ENCODE measurements at regions not wholly inside any gene's neighbourhood (a gene's known extent, or its start where the extent isn't known, plus 50 kb on each side); places are given as distances from the start of the nearest gene placed in this dataset.

DNA sequence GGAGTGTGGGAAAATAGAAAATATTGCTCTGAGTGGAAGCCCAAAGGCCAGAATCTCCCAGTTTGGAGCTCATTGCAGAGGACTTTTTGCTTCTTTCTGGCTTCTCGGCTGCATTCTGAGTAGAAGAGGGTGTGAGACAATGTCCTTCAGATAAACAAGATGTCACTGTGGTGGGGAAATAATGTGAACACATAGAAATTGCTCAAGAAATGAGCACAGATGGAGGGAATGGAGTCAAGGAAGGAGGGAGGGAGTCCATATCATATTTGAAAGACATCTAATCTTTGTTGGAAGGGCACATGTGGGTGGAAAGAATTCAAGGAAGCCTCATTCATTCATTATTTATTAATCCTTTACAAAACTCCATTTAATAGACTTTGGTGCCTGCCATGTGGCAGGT, 145.3 kb downstream of the FAM43A start:
- TF ChIP-seq SIN3A (IDR thresholded peaks at IDR 0.05; ENCODE audit: borderline replicate concordance, insufficient read depth, low read length) (no peak), TAF1 (IDR thresholded peaks at IDR 0.05; ENCODE audit: borderline replicate concordance, insufficient read depth, low read length) (no peak), POLR2AphosphoS5 (IDR thresholded peaks at IDR 0.05; ENCODE audit: low read depth, low read length) (no peak), FOXP2 (optimal IDR thresholded peaks at IDR 0.05; ENCODE audit: borderline replicate concordance, extremely low read depth, extremely low read length, insufficient read depth) (no peak)
- TF ChIP-seq, protein P1, sequence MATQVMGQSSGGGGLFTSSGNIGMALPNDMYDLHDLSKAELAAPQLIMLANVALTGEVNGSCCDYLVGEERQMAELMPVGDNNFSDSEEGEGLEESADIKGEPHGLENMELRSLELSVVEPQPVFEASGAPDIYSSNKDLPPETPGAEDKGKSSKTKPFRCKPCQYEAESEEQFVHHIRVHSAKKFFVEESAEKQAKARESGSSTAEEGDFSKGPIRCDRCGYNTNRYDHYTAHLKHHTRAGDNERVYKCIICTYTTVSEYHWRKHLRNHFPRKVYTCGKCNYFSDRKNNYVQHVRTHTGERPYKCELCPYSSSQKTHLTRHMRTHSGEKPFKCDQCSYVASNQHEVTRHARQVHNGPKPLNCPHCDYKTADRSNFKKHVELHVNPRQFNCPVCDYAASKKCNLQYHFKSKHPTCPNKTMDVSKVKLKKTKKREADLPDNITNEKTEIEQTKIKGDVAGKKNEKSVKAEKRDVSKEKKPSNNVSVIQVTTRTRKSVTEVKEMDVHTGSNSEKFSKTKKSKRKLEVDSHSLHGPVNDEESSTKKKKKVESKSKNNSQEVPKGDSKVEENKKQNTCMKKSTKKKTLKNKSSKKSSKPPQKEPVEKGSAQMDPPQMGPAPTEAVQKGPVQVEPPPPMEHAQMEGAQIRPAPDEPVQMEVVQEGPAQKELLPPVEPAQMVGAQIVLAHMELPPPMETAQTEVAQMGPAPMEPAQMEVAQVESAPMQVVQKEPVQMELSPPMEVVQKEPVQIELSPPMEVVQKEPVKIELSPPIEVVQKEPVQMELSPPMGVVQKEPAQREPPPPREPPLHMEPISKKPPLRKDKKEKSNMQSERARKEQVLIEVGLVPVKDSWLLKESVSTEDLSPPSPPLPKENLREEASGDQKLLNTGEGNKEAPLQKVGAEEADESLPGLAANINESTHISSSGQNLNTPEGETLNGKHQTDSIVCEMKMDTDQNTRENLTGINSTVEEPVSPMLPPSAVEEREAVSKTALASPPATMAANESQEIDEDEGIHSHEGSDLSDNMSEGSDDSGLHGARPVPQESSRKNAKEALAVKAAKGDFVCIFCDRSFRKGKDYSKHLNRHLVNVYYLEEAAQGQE (IDR thresholded peaks at IDR 0.05; ENCODE audit: insufficient read depth in 1 of 2, low read depth in 2 of 2, low read length in 2 of 2) = no peak

DNA sequence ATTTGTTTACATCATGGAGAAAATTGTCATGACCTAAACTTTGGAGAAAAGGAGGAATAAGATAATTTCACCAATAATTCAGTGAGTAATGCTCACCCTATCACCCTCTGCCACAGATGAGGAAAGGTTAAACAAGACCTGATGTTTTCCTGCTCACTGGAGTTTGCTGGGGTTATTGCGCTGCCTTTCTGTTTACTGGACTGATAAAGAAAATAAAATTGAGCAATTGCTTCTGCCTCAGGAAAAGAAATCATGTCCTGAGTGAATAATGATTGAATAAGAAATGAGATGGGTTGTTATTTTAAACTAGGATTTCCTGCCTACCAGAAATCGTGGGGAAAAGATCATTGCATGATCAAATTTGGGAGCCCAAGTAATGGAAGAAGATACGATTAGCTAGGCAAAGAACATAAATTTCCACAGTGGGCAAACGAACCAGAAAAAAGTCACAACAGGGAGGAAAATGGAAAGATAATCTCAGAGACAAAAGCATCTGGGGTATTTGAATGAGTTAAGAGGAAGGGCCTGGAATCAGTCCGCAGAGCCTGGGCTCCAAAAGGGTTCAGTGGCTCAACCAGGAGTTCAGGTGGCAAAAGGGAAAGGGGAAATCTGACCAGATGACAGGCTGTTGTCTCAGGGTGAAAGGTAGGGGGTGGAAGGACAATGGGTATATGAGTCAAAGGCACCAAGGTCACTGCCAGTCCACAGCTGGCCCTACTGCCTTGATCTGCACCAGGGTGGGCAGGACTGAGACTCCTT, 146.8 kb downstream of the FAM43A start:
- TF ChIP-seq, protein P1 (IDR thresholded peaks at IDR 0.05; ENCODE audit: insufficient read depth in 1 of 2, low read depth in 2 of 2, low read length in 2 of 2) = no peak
- no peak for TF ChIP-seq TAF1 (IDR thresholded peaks at IDR 0.05; ENCODE audit: borderline replicate concordance, insufficient read depth, low read length)
- no peak for TF ChIP-seq SIN3A (IDR thresholded peaks at IDR 0.05; ENCODE audit: borderline replicate concordance, insufficient read depth, low read length)
- TF ChIP-seq FOXP2 (optimal IDR thresholded peaks at IDR 0.05; ENCODE audit: borderline replicate concordance, extremely low read depth, extremely low read length, insufficient read depth) = no peak
- TF ChIP-seq POLR2AphosphoS5 (IDR thresholded peaks at IDR 0.05; ENCODE audit: low read depth, low read length) = no peak

DNA sequence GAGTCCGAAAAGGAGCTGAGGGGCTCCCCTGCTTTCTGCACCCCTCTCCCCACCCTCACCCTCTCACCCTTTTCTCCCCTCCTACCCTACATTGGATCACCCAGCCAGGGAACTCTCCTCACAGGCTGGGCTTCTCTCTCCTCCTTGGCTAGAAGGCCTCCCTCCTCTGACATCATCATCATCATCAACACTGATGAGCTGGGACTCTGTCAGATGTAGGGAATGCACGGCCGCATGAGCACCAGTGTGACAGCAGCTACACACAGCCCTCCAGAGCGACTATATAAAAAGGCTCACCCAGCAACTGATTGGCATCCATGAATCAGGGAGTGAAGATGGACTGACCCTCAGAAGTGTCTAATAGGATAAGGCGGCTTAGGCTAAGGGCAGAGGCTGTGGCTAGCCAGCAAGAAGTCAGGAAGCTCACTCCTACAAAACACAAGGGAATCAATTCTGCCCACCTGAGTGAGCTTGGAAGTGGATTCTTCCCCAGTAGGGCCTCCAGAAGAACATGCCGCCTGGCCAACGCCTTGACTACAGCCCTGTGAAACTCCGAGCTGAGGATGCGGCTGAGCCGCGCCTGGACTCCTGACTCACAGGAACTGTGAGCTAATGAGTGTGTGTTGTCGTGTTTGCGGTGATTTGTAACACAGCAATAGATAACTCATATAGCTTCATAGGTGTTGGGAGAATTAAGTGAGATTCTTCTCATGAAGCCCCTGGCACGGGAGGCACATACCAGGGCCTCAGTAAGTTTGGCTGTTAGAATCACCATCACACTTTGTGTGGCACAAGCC, 147.6 kb downstream of the FAM43A start:
- no peak for TF ChIP-seq TAF1 (IDR thresholded peaks at IDR 0.05; ENCODE audit: borderline replicate concordance, insufficient read depth, low read length)
- TF ChIP-seq POLR2AphosphoS5 (IDR thresholded peaks at IDR 0.05; ENCODE audit: low read depth, low read length) = no peak
- no peak for TF ChIP-seq SIN3A (IDR thresholded peaks at IDR 0.05; ENCODE audit: borderline replicate concordance, insufficient read depth, low read length)
- TF ChIP-seq, protein P1 (IDR thresholded peaks at IDR 0.05; ENCODE audit: insufficient read depth in 1 of 2, low read depth in 2 of 2, low read length in 2 of 2) = no peak
- TF ChIP-seq FOXP2 (optimal IDR thresholded peaks at IDR 0.05; ENCODE audit: borderline replicate concordance, extremely low read depth, extremely low read length, insufficient read depth) = no peak

DNA sequence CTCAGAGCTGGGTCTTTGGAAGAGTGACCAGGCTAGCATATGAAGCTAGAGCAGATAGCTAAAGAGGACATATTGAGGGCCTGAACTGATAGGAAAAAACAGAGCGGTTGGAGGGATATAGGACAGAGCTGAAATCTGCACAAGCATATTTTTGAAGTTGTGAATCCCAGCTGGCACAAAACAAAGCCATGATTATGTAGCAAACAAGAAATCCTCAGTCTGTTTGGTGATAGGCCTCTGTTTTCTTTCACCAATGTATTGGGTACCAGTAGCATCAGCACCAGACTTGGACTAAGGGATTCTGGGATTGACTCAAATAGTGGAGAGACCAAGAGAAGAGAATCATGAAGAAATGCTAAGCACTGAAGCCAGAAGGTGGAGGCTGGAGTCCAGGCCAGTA, 151.0 kb downstream of the FAM43A start:
- TF ChIP-seq TAF1 (IDR thresholded peaks at IDR 0.05; ENCODE audit: borderline replicate concordance, insufficient read depth, low read length) (no peak), POLR2AphosphoS5 (IDR thresholded peaks at IDR 0.05; ENCODE audit: low read depth, low read length) (no peak), FOXP2 (optimal IDR thresholded peaks at IDR 0.05; ENCODE audit: borderline replicate concordance, extremely low read depth, extremely low read length, insufficient read depth) (no peak), SIN3A (IDR thresholded peaks at IDR 0.05; ENCODE audit: borderline replicate concordance, insufficient read depth, low read length) (no peak)
- TF ChIP-seq, protein P1 (IDR thresholded peaks at IDR 0.05; ENCODE audit: insufficient read depth in 1 of 2, low read depth in 2 of 2, low read length in 2 of 2) = no peak

Data from PFSK-1 (cell line).